ENCODE measurements at regions not wholly inside any gene's neighbourhood (a gene's known extent, or its start where the extent isn't known, plus 50 kb on each side); places are given as distances from the start of the nearest gene placed in this dataset.

DNA sequence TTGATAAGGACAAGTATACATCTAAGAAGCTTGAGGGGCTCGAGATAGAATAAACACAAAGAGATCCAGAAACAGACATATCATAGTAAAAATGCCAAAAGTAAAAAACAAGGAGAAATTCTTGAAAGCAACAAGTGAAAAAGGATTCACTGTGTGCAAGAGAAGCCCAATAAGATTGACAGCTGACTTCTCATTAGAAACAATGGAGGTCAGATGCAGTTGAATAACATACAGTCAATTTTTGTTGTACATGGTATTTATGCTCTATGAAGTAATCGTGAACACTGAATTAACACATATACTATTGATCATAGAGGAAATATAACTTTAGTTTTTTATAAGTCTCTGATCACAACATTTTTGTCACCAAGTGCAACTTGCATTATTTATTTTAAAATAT is 982.8 kb upstream of the SORCS1 start:
- Histone ChIP-seq H3K36me3 (ENCODE audit: insufficient read depth, low read length) (no peaks in the 10 kb centered on the region), H3K27ac (no peak overlapping the region), H3K9me3 (ENCODE audit: low read depth, low read length) (no peaks in the 10 kb centered on the region), H3K9ac (ENCODE audit: insufficient read length) (no peak overlapping the region), H3K4me3 (no peak overlapping the region)
- no peak for DNase-seq (ENCODE audit: low read depth, low spot score)
- TF ChIP-seq EZH2 (IDR thresholded peaks at IDR 0.05) (no peak), FOXP2 (optimal IDR thresholded peaks at IDR 0.05; ENCODE audit: control extremely low read depth, extremely low read length, insufficient read depth) (no peak), POLR2AphosphoS5 (IDR thresholded peaks at IDR 0.05; ENCODE audit: borderline replicate concordance, low read depth, low read length) (no peak)

DNA sequence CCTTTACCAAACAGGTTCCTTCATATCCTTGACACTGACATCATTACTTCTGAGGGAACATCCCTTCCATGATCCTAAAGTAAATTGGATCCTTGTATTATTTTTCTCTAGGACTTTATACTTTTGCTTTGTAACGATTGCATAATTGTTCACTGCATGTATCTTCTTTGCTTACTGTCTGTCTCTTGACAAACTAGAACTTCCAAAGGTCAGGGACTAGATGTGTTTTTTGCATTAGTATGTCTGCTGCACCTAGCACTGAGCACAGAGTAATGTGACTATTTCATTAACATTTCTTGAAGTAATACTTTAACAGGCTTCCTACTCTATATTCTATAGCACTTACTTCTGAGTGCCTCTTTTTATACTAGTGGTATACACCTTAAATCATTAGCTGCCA is 976.6 kb upstream of the SORCS1 start:
- H3K27ac ChIP-seq, result no peak overlapping the region
- DNase-seq (ENCODE audit: low read depth, low spot score), result no peak
- H3K36me3 ChIP-seq (ENCODE audit: insufficient read depth, low read length), result no peaks in the 10 kb centered on the region
- TF ChIP-seq FOXP2 (optimal IDR thresholded peaks at IDR 0.05; ENCODE audit: control extremely low read depth, extremely low read length, insufficient read depth), result no peak
- TF ChIP-seq POLR2AphosphoS5 (IDR thresholded peaks at IDR 0.05; ENCODE audit: borderline replicate concordance, low read depth, low read length), result no peak
- no peak for TF ChIP-seq EZH2 (IDR thresholded peaks at IDR 0.05)
- H3K9ac ChIP-seq (ENCODE audit: insufficient read length), result no peak overlapping the region
- no peak overlapping the region for H3K4me3 ChIP-seq
- H3K9me3 ChIP-seq (ENCODE audit: low read depth, low read length), result no peaks in the 10 kb centered on the region

DNA sequence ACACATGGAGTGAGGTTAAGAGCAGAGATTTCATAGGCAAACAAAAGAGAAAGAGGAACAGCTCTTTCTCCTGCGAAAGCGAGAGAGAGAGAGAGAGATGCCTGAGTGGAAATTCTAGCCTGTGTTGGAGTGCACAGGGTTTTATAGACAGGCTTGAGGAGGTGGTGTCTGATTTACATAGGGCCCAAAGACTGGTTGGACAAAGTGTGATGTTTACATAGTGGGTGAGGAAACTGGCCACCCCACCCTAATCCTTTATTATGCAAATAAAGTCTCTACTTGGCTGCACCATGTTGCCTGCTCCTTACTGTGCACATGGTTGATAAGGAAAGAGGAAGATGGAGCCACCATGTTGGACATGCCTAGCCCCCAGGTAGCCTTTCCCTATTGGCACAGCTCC is 967.8 kb upstream of the SORCS1 start:
- Histone ChIP-seq H3K9ac (ENCODE audit: insufficient read length) (no peak overlapping the region), H3K27ac (no peak overlapping the region), H3K9me3 (ENCODE audit: low read depth, low read length) (no peaks in the 10 kb centered on the region), H3K36me3 (ENCODE audit: insufficient read depth, low read length) (no peaks in the 10 kb centered on the region), H3K4me3 (no peak overlapping the region)
- no peak for DNase-seq (ENCODE audit: low read depth, low spot score)
- TF ChIP-seq FOXP2 (optimal IDR thresholded peaks at IDR 0.05; ENCODE audit: control extremely low read depth, extremely low read length, insufficient read depth) (no peak), EZH2 (IDR thresholded peaks at IDR 0.05) (no peak), POLR2AphosphoS5 (IDR thresholded peaks at IDR 0.05; ENCODE audit: borderline replicate concordance, low read depth, low read length) (no peak)

DNA sequence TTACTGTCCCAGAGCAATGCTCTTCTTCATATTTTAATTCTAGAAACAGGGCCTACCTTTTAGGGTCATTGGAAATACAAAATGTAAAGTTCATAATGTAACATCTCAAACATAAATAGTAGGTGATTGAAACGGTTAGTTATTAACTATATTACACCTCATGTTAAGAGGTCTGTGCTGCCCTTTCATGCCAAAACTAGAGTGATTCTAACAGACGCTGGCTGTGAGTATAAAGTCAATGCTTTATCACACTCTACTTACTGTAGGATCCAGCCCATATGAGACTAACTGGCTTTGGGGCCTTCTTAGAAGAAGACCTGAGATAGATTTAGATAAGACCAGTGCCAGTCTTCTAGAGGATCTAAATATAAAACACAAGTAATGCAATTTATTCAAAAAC is 966.1 kb upstream of the SORCS1 start:
- DNase-seq (ENCODE audit: low read depth, low spot score), result no peak
- TF ChIP-seq FOXP2 (optimal IDR thresholded peaks at IDR 0.05; ENCODE audit: control extremely low read depth, extremely low read length, insufficient read depth) (no peak), EZH2 (IDR thresholded peaks at IDR 0.05) (no peak), POLR2AphosphoS5 (IDR thresholded peaks at IDR 0.05; ENCODE audit: borderline replicate concordance, low read depth, low read length) (no peak)
- Histone ChIP-seq H3K36me3 (ENCODE audit: insufficient read depth, low read length) (no peaks in the 10 kb centered on the region), H3K9ac (ENCODE audit: insufficient read length) (no peak overlapping the region), H3K9me3 (ENCODE audit: low read depth, low read length) (no peaks in the 10 kb centered on the region), H3K27ac (no peak overlapping the region), H3K4me3 (no peak overlapping the region)

DNA sequence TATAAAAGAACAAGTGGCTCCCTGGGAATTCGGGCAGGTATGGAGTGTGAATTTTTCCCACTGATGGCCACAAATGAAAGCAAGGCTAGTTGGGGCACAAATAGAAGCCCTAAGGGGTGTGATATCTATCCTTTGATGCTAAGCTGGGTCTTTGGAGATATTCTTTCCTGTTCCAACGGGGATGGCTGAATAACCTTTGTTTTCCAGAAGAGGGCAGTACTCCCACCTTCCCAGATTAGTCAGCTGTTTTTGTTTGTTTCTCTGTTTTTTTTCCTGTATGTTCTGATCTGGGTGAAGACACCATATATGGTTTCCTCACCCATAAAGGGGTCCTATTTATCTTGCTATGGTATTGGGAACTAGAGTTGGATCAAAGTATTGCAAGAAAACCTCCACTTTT is 947.7 kb upstream of the SORCS1 start:
- Histone ChIP-seq H3K9ac (ENCODE audit: insufficient read length) (no peak overlapping the region), H3K9me3 (ENCODE audit: low read depth, low read length) (no peaks in the 10 kb centered on the region), H3K27ac (no peak overlapping the region), H3K36me3 (ENCODE audit: insufficient read depth, low read length) (no peaks in the 10 kb centered on the region), H3K4me3 (no peak overlapping the region)
- DNase-seq (ENCODE audit: low read depth, low spot score), result no peak
- TF ChIP-seq EZH2 (IDR thresholded peaks at IDR 0.05), result no peak
- no peak for TF ChIP-seq POLR2AphosphoS5 (IDR thresholded peaks at IDR 0.05; ENCODE audit: borderline replicate concordance, low read depth, low read length)
- no peak for TF ChIP-seq FOXP2 (optimal IDR thresholded peaks at IDR 0.05; ENCODE audit: control extremely low read depth, extremely low read length, insufficient read depth)

DNA sequence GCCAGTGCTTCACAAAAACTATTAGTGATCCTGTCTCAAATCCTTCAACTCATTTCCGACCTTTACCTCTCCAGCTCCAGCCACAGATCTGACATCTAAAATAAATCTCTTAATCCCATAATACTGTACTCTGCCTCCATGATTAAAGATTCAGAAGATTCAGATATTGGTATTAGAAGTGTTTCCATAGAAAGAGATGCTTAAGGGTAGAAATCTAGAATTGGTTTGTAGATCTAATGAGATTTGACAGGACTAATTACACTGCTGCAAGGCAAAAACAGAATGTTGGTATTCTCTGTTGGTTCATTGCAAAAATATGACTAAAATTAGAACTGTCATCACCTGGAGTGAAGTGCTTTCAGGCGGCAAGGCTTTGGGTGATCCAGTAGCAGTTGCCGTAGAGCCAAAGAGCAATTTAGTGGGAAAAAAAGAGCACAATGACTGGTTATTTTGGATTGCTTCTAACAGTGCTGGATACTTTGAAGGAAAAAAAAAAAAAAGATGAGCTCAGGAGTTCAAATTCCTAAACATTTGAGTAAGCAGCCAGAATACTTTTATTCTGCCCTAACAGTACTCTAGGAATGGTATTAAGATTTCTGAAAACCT is 940.1 kb upstream of the SORCS1 start:
- no peak for TF ChIP-seq EZH2 (IDR thresholded peaks at IDR 0.05)
- no peak for TF ChIP-seq FOXP2 (optimal IDR thresholded peaks at IDR 0.05; ENCODE audit: control extremely low read depth, extremely low read length, insufficient read depth)
- no peak for TF ChIP-seq POLR2AphosphoS5 (IDR thresholded peaks at IDR 0.05; ENCODE audit: borderline replicate concordance, low read depth, low read length)
- no peaks in the 10 kb centered on the region for H3K9me3 ChIP-seq (ENCODE audit: low read depth, low read length)
- DNase-seq (ENCODE audit: low read depth, low spot score), result no peak
- H3K9ac ChIP-seq (ENCODE audit: insufficient read length), result no peak overlapping the region
- no peak overlapping the region for H3K4me3 ChIP-seq
- no peak overlapping the region for H3K27ac ChIP-seq
- no peaks in the 10 kb centered on the region for H3K36me3 ChIP-seq (ENCODE audit: insufficient read depth, low read length)

DNA sequence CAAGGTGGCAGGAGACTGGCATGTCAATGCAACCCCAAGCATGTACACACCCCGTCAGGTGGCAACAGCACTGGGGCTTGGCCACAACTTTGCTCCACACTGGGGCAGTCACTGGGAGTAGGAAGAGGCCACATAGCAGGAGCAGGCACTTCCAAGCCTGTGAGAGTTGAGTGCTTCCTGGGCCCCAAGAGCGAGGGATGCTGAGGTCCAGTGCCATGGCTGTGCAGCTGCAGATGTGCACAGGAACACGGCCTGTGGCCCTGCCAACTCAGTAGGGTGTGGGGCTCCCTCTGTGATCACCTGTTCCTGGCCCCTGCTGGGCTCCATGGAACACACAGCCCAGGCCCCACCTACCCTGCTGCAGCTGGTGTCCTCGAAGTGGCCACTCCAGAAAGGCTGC is 932.8 kb upstream of the SORCS1 start:
- DNase-seq (ENCODE audit: low read depth, low spot score), result no peak
- Histone ChIP-seq H3K9ac (ENCODE audit: insufficient read length) (no peak overlapping the region), H3K36me3 (ENCODE audit: insufficient read depth, low read length) (no peaks in the 10 kb centered on the region), H3K4me3 (no peak overlapping the region), H3K9me3 (ENCODE audit: low read depth, low read length) (no peaks in the 10 kb centered on the region), H3K27ac (no peak overlapping the region)
- no peak for TF ChIP-seq EZH2 (IDR thresholded peaks at IDR 0.05)

DNA sequence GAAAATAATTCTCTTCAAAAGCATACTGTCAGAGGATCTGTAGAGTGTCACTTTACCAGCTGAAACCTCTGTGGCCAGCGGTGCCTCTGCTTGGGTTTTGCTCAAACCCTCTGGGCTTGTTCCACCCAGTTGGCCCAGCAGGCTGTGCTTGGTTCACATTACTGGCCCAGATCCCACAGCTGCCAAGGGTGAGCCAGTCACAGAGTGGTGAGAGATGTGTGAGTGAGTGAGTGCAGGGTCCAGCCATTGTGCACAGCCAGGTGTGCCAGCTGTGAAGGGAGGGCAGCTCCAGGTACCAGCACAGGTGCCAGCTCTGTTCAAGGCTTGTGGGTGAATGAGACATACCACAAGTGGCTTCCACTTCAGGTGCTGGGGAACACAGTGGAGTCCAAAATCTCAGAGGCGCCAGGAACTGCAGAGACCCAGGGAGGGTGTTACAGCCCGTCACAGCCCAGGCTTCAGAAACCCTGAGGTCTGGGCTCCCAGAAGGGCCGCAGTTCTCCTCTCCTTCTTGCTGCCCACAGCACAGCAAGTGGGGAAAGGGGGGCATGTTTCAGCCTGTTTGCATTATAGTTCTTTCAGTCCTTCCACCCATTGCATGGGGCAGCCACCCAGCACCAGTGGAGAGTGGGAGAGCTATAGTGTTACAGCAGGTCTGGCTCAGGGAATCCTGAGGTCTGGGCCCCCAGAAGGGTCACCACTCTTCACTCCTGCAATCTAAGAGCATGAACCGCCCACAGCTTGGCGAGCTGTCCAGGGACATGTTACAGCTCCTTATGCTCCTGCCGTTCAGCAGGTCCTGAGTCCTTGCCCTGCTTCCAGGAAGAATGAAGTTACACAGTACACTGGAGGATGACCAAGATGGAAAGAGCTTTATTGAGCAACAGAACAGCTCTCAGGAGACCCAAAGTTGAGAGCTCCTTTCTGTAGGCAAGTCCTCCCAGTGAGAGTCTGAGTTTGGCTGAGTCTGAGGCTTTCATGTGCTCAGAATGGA is 931.7 kb upstream of the SORCS1 start:
- Histone ChIP-seq H3K36me3 (ENCODE audit: insufficient read depth, low read length) (no peaks in the 10 kb centered on the region), H3K9ac (ENCODE audit: insufficient read length) (no peak overlapping the region), H3K9me3 (ENCODE audit: low read depth, low read length) (no peaks in the 10 kb centered on the region), H3K27ac (no peak overlapping the region), H3K4me3 (no peak overlapping the region)
- DNase-seq (ENCODE audit: low read depth, low spot score), result no peak
- TF ChIP-seq EZH2 (IDR thresholded peaks at IDR 0.05) (no peak), FOXP2 (optimal IDR thresholded peaks at IDR 0.05; ENCODE audit: control extremely low read depth, extremely low read length, insufficient read depth) (no peak), POLR2AphosphoS5 (IDR thresholded peaks at IDR 0.05; ENCODE audit: borderline replicate concordance, low read depth, low read length) (no peak)

Measured in SK-N-MC (cell line).